Rectal smooth muscle tissue (tissue), 1 donor: ENCODE measurements at regions not wholly inside any gene's neighbourhood (a gene's known extent, or its start where the extent isn't known, plus 50 kb on each side); places are given as distances from the start of the nearest gene placed in this dataset.
"Not testable (repeated sequence)": the region's sequence is repeated elsewhere in the genome, so short reads cannot be mapped to it uniquely, and the experiment has no call there.

Experiments used
- H3K27ac ChIP-seq: one replicate; pipeline ENCODE4 v1.7.0; 2013; ENCODE audit warnings: low read depth, low read length, inconsistent platforms
- H3K27me3 ChIP-seq: one replicate; pipeline ENCODE4 v1.7.0; 2013; ENCODE audit warnings: low read length; ENCODE audit not compliant: control insufficient read depth, insufficient read depth
- H3K36me3 ChIP-seq: one replicate; pipeline ENCODE4 v1.7.0; 2013; ENCODE audit warnings: low read length; ENCODE audit not compliant: control insufficient read depth, insufficient read depth
- H3K4me1 ChIP-seq: one replicate; pipeline ENCODE4 v1.7.0; 2013; ENCODE audit warnings: low read length; ENCODE audit not compliant: control insufficient read depth, insufficient read depth
- H3K4me3 ChIP-seq: one replicate; pipeline ENCODE4 v1.7.0; 2013; ENCODE audit warnings: low read length
- H3K9ac ChIP-seq: one replicate; pipeline ENCODE4 v1.7.0; 2013; ENCODE audit warnings: low read length

- not testable (repeated sequence) for H3K27me3 ChIP-seq, H3K27ac ChIP-seq, H3K4me1 ChIP-seq, H3K4me3 ChIP-seq, H3K36me3 ChIP-seq, H3K9ac ChIP-seq
Observed at GRCh38 chr10:84602543-84602942, 274.2 kb downstream of the CCSER2 start.

GRCh38 chr10:84603971-84604370, 275.6 kb downstream of the CCSER2 start:
- no peak overlapping the region for H3K27ac ChIP-seq
- no peak overlapping the region for H3K4me3 ChIP-seq
- H3K36me3 ChIP-seq: no peaks in the 10 kb centered on the region
- H3K4me1 ChIP-seq: no peaks in the 10 kb centered on the region
- H3K27me3 ChIP-seq: no peaks in the 10 kb centered on the region
- H3K9ac ChIP-seq: no peak overlapping the region

GRCh38 chr10:84605802-84606201, 277.4 kb downstream of the CCSER2 start:
- Histone ChIP-seq H3K27me3 (no peaks in the 10 kb centered on the region), H3K4me1 (no peaks in the 10 kb centered on the region), H3K4me3 (no peak overlapping the region)

GRCh38 chr10:84606428-84606827, 278.0 kb downstream of the CCSER2 start:
- Histone ChIP-seq H3K4me3 (no peak overlapping the region), H3K27ac (no peak overlapping the region), H3K4me1 (no peaks in the 10 kb centered on the region), H3K36me3 (no peaks in the 10 kb centered on the region), H3K9ac (no peak overlapping the region), H3K27me3 (no peaks in the 10 kb centered on the region)

More at GRCh38 chr10:84605802-84606201, 277.4 kb downstream of the CCSER2 start:
- H3K27ac ChIP-seq: no peak overlapping the region
- no peaks in the 10 kb centered on the region for H3K36me3 ChIP-seq
- H3K9ac ChIP-seq: no peak overlapping the region

GRCh38 chr10:84607044-84607443, 278.7 kb downstream of the CCSER2 start:
- Histone ChIP-seq H3K4me3 (no peak overlapping the region), H3K36me3 (no peaks in the 10 kb centered on the region), H3K27me3 (no peaks in the 10 kb centered on the region), H3K27ac (no peak overlapping the region), H3K9ac (no peak overlapping the region), H3K4me1 (no peaks in the 10 kb centered on the region)

- no peaks in the 10 kb centered on the region for H3K27me3 ChIP-seq
- H3K36me3 ChIP-seq: no peaks in the 10 kb centered on the region
- no peak overlapping the region for H3K9ac ChIP-seq
- H3K27ac ChIP-seq: no peak overlapping the region
- no peak overlapping the region for H3K4me3 ChIP-seq
- H3K4me1 ChIP-seq: no peaks in the 10 kb centered on the region
Observed at GRCh38 chr10:84607523-84607922, 279.1 kb downstream of the CCSER2 start.

GRCh38 chr10:84608126-84608525, 279.7 kb downstream of the CCSER2 start:
- Histone ChIP-seq H3K4me3 (no peak overlapping the region), H3K36me3 (no peaks in the 10 kb centered on the region), H3K9ac (no peak overlapping the region), H3K27ac (no peak overlapping the region), H3K4me1 (no peaks in the 10 kb centered on the region), H3K27me3 (no peaks in the 10 kb centered on the region)

- H3K4me3 ChIP-seq: no peak overlapping the region
- H3K27ac ChIP-seq: no peak overlapping the region
- no peaks in the 10 kb centered on the region for H3K27me3 ChIP-seq
- H3K36me3 ChIP-seq: no peaks in the 10 kb centered on the region
- no peaks in the 10 kb centered on the region for H3K4me1 ChIP-seq
- H3K9ac ChIP-seq: no peak overlapping the region
Observed at GRCh38 chr10:84613336-84614021, 285.1 kb downstream of the CCSER2 start.

- H3K9ac ChIP-seq: no peak overlapping the region
- H3K4me3 ChIP-seq: no peak overlapping the region
- no peaks in the 10 kb centered on the region for H3K36me3 ChIP-seq
- H3K27me3 ChIP-seq: no peaks in the 10 kb centered on the region
- H3K27ac ChIP-seq: no peak overlapping the region
- no peaks in the 10 kb centered on the region for H3K4me1 ChIP-seq
Observed at GRCh38 chr10:84626397-84627087, 298.2 kb downstream of the CCSER2 start.

GRCh38 chr10:84632866-84633265, 304.5 kb downstream of the CCSER2 start:
- Histone ChIP-seq H3K4me1 (no peaks in the 10 kb centered on the region), H3K27me3 (no peaks in the 10 kb centered on the region), H3K36me3 (no peaks in the 10 kb centered on the region), H3K27ac (no peak overlapping the region), H3K4me3 (no peak overlapping the region), H3K9ac (no peak overlapping the region)

- no peak overlapping the region for H3K27ac ChIP-seq
- no peaks in the 10 kb centered on the region for H3K4me1 ChIP-seq
Observed at GRCh38 chr10:84634636-84635035, 306.2 kb downstream of the CCSER2 start.

GRCh38 chr10:84650628-84651027, 322.2 kb downstream of the CCSER2 start:
- not testable (repeated sequence) for H3K9ac ChIP-seq, H3K27ac ChIP-seq, H3K27me3 ChIP-seq, H3K4me3 ChIP-seq, H3K4me1 ChIP-seq, H3K36me3 ChIP-seq

More at GRCh38 chr10:84634636-84635035, 306.2 kb downstream of the CCSER2 start:
- H3K27me3 ChIP-seq: no peaks in the 10 kb centered on the region
- no peaks in the 10 kb centered on the region for H3K36me3 ChIP-seq
- no peak overlapping the region for H3K9ac ChIP-seq
- no peak overlapping the region for H3K4me3 ChIP-seq

GRCh38 chr10:84654671-84655070, 326.3 kb downstream of the CCSER2 start:
- H3K36me3 ChIP-seq: no peaks in the 10 kb centered on the region
- H3K4me1 ChIP-seq: no peaks in the 10 kb centered on the region
- H3K27me3 ChIP-seq: no peaks in the 10 kb centered on the region
- H3K4me3 ChIP-seq: no peak overlapping the region
- no peak overlapping the region for H3K9ac ChIP-seq
- no peak overlapping the region for H3K27ac ChIP-seq
